Esophagus muscularis mucosa (tissue), 4 donors: ENCODE measurements at regions not wholly inside any gene's neighbourhood (a gene's known extent, or its start where the extent isn't known, plus 50 kb on each side); places are given as distances from the start of the nearest gene placed in this dataset.

Experiments
- DNase-seq: peaks from one replicate; pipeline ENCODE4 v3.0.0-alpha.2; 2017; ENCODE audit errors: extremely low spot score
- H3K27ac ChIP-seq, 4 donors: fragments of 200-600 bp; sonication (generic); replicated peaks in 1 of 4; 1 replicate in 3 of 4; 2 replicates in 1 of 4; pipeline ENCODE4 v1.5.1; 2016 to 2019; ENCODE audit warnings: mild to moderate bottlenecking in 1 of 4
- H3K27me3 ChIP-seq, 4 donors: fragments of 200-600 bp; sonication (generic); one replicate each; pipeline versions ENCODE4 v1.5.1 to v1.6.0; 2016 to 2019
- H3K36me3 ChIP-seq, 4 donors: fragments of 200-600 bp; sonication (generic); one replicate each; pipeline ENCODE4 v1.5.1; 2016 to 2019
- H3K4me1 ChIP-seq, 4 donors: fragments of 200-600 bp; sonication (generic); one replicate each; pipeline ENCODE4 v1.5.1; 2016 to 2019
- H3K4me3 ChIP-seq, 4 donors: fragments of 200-600 bp; sonication (generic); 1 replicate in 2 of 4; 2 replicates in 2 of 4; pipeline ENCODE4 v1.5.1; 2016 to 2019; ENCODE audit warnings: mild to moderate bottlenecking in 4 of 4, moderate library complexity in 1 of 4
- H3K9me3 ChIP-seq, 4 donors: fragments of 200-600 bp; sonication (generic); 1 replicate in 3 of 4; 2 replicates in 1 of 4; pipeline ENCODE4 v1.5.1; 2016 to 2019
- EP300 ChIP-seq: sonication (generic); formaldehyde crosslinking; IDR thresholded peaks from one replicate; pipeline ENCODE4 v1.6.1; 2017; ENCODE audit warnings: antibody characterized with exemption
- POLR2A ChIP-seq: fragments of 450-650 bp; IDR thresholded peaks from one replicate; pipeline ENCODE4 v1.6.1; 2017; ENCODE audit warnings: antibody characterized with exemption, moderate library complexity, mild to moderate bottlenecking, low read depth
- POLR2AphosphoS5 ChIP-seq, 2 donors: sonication (generic); formaldehyde crosslinking; IDR thresholded peaks; one replicate each; pipeline ENCODE4 v1.6.1; 2017; ENCODE audit warnings: antibody characterized with exemption in 2 of 2
- WGBS: methylation state at CpG from one replicate; pipeline ENCODE4 v1.1.5; 2018; 5-methylcytosine and 5-hydroxymethylcytosine counted together
- intact Hi-C: fragments of 100-400 bp; cut with DNase I; formaldehyde crosslinking; loops from one replicate; pipeline ENCODE4 v1.15.1; 2023
- TF ChIP-seq, protein P1 (sequence below), 3 experiments: fragments of 200-600 bp in 2 of 3; fragments of 450-650 bp in 1 of 3; sonication (generic) in 2 of 3; IDR thresholded peaks; one replicate each; pipeline ENCODE4 v1.5.1; 2017 to 2019; ENCODE audit warnings: antibody characterized with exemption in 3 of 3, mild to moderate bottlenecking in 2 of 3, moderate library complexity in 1 of 3

- Histone ChIP-seq H3K9me3 (no peaks in the 10 kb centered on the region), H3K4me3 (no peak overlapping the region), H3K27ac (no peak overlapping the region), H3K36me3 (no peaks in the 10 kb centered on the region), H3K4me1 (no peaks in the 10 kb centered on the region), H3K27me3 (no peaks in the 10 kb centered on the region)
- DNase-seq, result no peak
- intact Hi-C loops, result no loop called here
- 77% methylated on average over 7 of the region's 7 CpGs for WGBS
- TF ChIP-seq, protein P1, sequence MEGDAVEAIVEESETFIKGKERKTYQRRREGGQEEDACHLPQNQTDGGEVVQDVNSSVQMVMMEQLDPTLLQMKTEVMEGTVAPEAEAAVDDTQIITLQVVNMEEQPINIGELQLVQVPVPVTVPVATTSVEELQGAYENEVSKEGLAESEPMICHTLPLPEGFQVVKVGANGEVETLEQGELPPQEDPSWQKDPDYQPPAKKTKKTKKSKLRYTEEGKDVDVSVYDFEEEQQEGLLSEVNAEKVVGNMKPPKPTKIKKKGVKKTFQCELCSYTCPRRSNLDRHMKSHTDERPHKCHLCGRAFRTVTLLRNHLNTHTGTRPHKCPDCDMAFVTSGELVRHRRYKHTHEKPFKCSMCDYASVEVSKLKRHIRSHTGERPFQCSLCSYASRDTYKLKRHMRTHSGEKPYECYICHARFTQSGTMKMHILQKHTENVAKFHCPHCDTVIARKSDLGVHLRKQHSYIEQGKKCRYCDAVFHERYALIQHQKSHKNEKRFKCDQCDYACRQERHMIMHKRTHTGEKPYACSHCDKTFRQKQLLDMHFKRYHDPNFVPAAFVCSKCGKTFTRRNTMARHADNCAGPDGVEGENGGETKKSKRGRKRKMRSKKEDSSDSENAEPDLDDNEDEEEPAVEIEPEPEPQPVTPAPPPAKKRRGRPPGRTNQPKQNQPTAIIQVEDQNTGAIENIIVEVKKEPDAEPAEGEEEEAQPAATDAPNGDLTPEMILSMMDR (IDR thresholded peaks at IDR 0.05), result no peak
- TF ChIP-seq POLR2AphosphoS5 (IDR thresholded peaks at IDR 0.05), result no peak
Measured at GRCh38 chr4:95606739-95607138, 58.0 kb upstream of the UNC5C start.

GRCh38 chr4:95603393-95603792 lies 54.6 kb upstream of the UNC5C start:
- Histone ChIP-seq H3K36me3 (no peaks in the 10 kb centered on the region), H3K27ac (no peak overlapping the region), H3K9me3 (no peaks in the 10 kb centered on the region), H3K4me1 (no peaks in the 10 kb centered on the region), H3K27me3 (no peaks in the 10 kb centered on the region), H3K4me3 (no peak overlapping the region)
- WGBS, result 52% methylated on average over 4 of the region's 4 CpGs
- intact Hi-C loops, result no loop called here
- TF ChIP-seq POLR2AphosphoS5 (IDR thresholded peaks at IDR 0.05) (no peak), EP300 (no peak), POLR2A (no peak)
- TF ChIP-seq, protein P1 (IDR thresholded peaks at IDR 0.05), result no peak
- no peak for DNase-seq

DNA sequence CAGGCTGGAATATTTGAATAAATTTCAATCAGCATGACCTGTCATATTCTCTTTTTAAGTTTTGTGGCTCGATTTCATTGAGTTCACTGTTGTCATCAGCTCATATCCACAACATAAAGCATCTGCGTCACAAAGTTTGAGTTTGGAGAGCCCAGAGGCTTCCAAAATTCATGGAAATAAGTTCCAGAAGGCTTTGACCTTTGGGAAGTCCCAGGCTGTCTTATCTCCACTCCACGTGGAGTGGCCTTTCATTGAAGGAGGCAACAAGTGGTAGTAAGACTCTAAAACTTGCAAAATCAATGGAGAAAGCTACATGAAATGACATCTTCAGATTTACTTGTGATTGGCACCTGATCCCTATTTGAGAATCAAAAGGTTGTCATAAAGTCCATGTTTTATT lies 54.1 kb upstream of the UNC5C start:
- no peak overlapping the region for H3K27ac ChIP-seq
- no peaks in the 10 kb centered on the region for H3K27me3 ChIP-seq
- H3K9me3 ChIP-seq, result no peaks in the 10 kb centered on the region
- intact Hi-C loops, result no loop called here
- no peaks in the 10 kb centered on the region for H3K4me1 ChIP-seq
- 84% methylated on average over 3 of the region's 3 CpGs for WGBS
- no peak overlapping the region for H3K4me3 ChIP-seq
- no peak for TF ChIP-seq EP300
- TF ChIP-seq POLR2AphosphoS5 (IDR thresholded peaks at IDR 0.05), result no peak
- TF ChIP-seq, protein P1 (IDR thresholded peaks at IDR 0.05), result no peak
- no peak for TF ChIP-seq POLR2A
- DNase-seq, result no peak
- no peaks in the 10 kb centered on the region for H3K36me3 ChIP-seq

- WGBS, result 91% methylated on average over 4 of the region's 4 CpGs
- TF ChIP-seq, protein P1 (IDR thresholded peaks at IDR 0.05), result no peak
- TF ChIP-seq EP300 (no peak), POLR2A (no peak), POLR2AphosphoS5 (IDR thresholded peaks at IDR 0.05) (no peak)
- H3K36me3 ChIP-seq, result no peaks in the 10 kb centered on the region
- no peak overlapping the region for H3K4me3 ChIP-seq
- intact Hi-C loops, result no loop called here
- H3K27me3 ChIP-seq, result no peaks in the 10 kb centered on the region
- H3K27ac ChIP-seq, result no peak overlapping the region
- no peaks in the 10 kb centered on the region for H3K9me3 ChIP-seq
- no peaks in the 10 kb centered on the region for H3K4me1 ChIP-seq
- DNase-seq, result no peak
Measured at GRCh38 chr4:95601356-95601755, 52.6 kb upstream of the UNC5C start.

DNA sequence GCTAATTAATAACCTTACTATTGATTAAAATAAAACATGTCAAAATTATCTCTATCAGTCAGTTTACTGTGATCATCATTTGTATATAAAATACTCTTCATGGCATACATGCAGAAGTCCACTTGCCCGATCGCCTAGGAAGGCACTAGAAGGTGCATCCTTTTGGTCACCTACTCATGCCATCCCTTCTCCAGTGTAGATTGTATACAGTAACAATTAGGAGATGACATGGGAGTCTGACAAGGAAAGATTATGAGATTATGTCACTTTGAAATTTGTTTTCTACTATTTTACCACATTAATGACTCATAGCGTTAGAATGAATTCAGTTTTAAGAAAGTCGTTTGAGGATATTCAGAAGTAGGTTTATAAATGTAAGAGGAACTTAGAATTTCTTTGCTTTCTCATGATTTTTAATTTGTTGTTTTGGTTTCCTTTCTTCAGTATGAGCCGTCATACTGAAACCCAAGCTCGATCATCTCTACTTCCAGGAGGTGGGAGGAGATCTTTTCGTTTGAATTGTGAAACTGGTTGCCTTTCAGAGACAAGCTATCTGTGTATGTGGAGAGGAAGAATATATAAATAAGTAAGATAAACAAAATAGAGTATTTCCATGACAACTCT lies 51.1 kb upstream of the UNC5C start:
- Histone ChIP-seq H3K27ac (no peak overlapping the region), H3K4me3 (no peak overlapping the region), H3K9me3 (no peaks in the 10 kb centered on the region), H3K27me3 (no peaks in the 10 kb centered on the region), H3K4me1 (no peaks in the 10 kb centered on the region), H3K36me3 (no peaks in the 10 kb centered on the region)
- DNase-seq, result no peak
- WGBS, result 76% methylated on average over 7 of the region's 7 CpGs
- TF ChIP-seq POLR2A, result no peak
- TF ChIP-seq POLR2AphosphoS5 (IDR thresholded peaks at IDR 0.05), result no peak
- no peak for TF ChIP-seq EP300
- TF ChIP-seq, protein P1 (IDR thresholded peaks at IDR 0.05), result no peak
- intact Hi-C loops, result no loop called here
